ENCODE measurements at regions not wholly inside any gene's neighbourhood (a gene's known extent, or its start where the extent isn't known, plus 50 kb on each side); places are given as distances from the start of the nearest gene placed in this dataset.

- Histone ChIP-seq H3K4me3 (ENCODE audit: low read depth in 1 of 2, low read length in 2 of 2) (no peak overlapping the region), H3K9ac (ENCODE audit: low read length) (no peak overlapping the region), H3K36me3 (ENCODE audit: insufficient read depth, low read length) (no peaks in the 10 kb centered on the region), H3K27me3 (ENCODE audit: control insufficient read depth in 1 of 2, insufficient read depth in 2 of 2, low read length in 2 of 2) (no peaks in the 10 kb centered on the region), H3K27ac (ENCODE audit: low read depth, low read length) (no peak overlapping the region), H3K4me1 (ENCODE audit: insufficient read depth, low read length) (no peaks in the 10 kb centered on the region), H3K9me3 (ENCODE audit: low read length) (no peaks in the 10 kb centered on the region)
Observed at GRCh38 chr3:168844472-168844871, 748.7 kb upstream of the GOLIM4 start.

- no peaks in the 10 kb centered on the region for H3K27me3 ChIP-seq (ENCODE audit: control insufficient read depth in 1 of 2, insufficient read depth in 2 of 2, low read length in 2 of 2)
- no peaks in the 10 kb centered on the region for H3K4me1 ChIP-seq (ENCODE audit: insufficient read depth, low read length)
- H3K36me3 ChIP-seq (ENCODE audit: insufficient read depth, low read length), result no peaks in the 10 kb centered on the region
- no peak overlapping the region for H3K9ac ChIP-seq (ENCODE audit: low read length)
- H3K9me3 ChIP-seq (ENCODE audit: low read length), result no peaks in the 10 kb centered on the region
- no peak overlapping the region for H3K27ac ChIP-seq (ENCODE audit: low read depth, low read length)
- no peak overlapping the region for H3K4me3 ChIP-seq (ENCODE audit: low read depth in 1 of 2, low read length in 2 of 2)
Observed at GRCh38 chr3:168843481-168843880, 747.8 kb upstream of the GOLIM4 start.

GRCh38 chr3:168839653-168840052 is 743.9 kb upstream of the GOLIM4 start:
- no peaks in the 10 kb centered on the region for H3K9me3 ChIP-seq (ENCODE audit: low read length)
- H3K4me1 ChIP-seq (ENCODE audit: insufficient read depth, low read length), result no peaks in the 10 kb centered on the region
- no peaks in the 10 kb centered on the region for H3K36me3 ChIP-seq (ENCODE audit: insufficient read depth, low read length)
- H3K9ac ChIP-seq (ENCODE audit: low read length), result no peak overlapping the region
- H3K4me3 ChIP-seq (ENCODE audit: low read depth in 1 of 2, low read length in 2 of 2), result no peak overlapping the region
- no peak overlapping the region for H3K27ac ChIP-seq (ENCODE audit: low read depth, low read length)
- no peaks in the 10 kb centered on the region for H3K27me3 ChIP-seq (ENCODE audit: control insufficient read depth in 1 of 2, insufficient read depth in 2 of 2, low read length in 2 of 2)

DNA sequence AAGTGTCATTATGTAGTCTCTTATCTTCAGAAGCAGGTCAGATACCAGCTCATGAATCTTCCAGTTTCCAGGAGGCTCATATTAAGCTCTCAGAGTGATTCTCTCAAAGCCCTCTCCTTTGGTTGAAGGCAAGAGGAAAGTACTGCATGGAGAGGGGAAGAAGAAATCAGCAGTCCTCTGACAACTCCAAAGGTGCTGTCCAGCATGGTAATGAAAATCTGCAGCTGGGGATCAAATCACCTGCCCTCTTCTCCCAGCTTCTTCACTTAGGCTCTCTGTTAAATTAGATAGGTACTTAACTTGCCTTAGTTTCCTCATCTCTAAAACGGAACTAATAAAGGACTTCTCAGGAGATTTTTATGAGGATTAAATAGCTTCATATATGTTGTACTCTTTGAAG is 738.8 kb upstream of the GOLIM4 start:
- Histone ChIP-seq H3K9me3 (ENCODE audit: low read length) (no peaks in the 10 kb centered on the region), H3K36me3 (ENCODE audit: insufficient read depth, low read length) (no peaks in the 10 kb centered on the region), H3K27ac (ENCODE audit: low read depth, low read length) (no peak overlapping the region), H3K27me3 (ENCODE audit: control insufficient read depth in 1 of 2, insufficient read depth in 2 of 2, low read length in 2 of 2) (no peaks in the 10 kb centered on the region), H3K4me1 (ENCODE audit: insufficient read depth, low read length) (no peaks in the 10 kb centered on the region), H3K4me3 (ENCODE audit: low read depth in 1 of 2, low read length in 2 of 2) (no peak overlapping the region), H3K9ac (ENCODE audit: low read length) (no peak overlapping the region)

GRCh38 chr3:168828943-168829342 is 733.2 kb upstream of the GOLIM4 start:
- Histone ChIP-seq H3K27me3 (ENCODE audit: control insufficient read depth in 1 of 2, insufficient read depth in 2 of 2, low read length in 2 of 2) (no peaks in the 10 kb centered on the region), H3K36me3 (ENCODE audit: insufficient read depth, low read length) (no peaks in the 10 kb centered on the region), H3K9me3 (ENCODE audit: low read length) (no peaks in the 10 kb centered on the region), H3K4me3 (ENCODE audit: low read depth in 1 of 2, low read length in 2 of 2) (no peak overlapping the region), H3K27ac (ENCODE audit: low read depth, low read length) (no peak overlapping the region), H3K9ac (ENCODE audit: low read length) (no peak overlapping the region), H3K4me1 (ENCODE audit: insufficient read depth, low read length) (no peaks in the 10 kb centered on the region)

- Histone ChIP-seq H3K36me3 (ENCODE audit: insufficient read depth, low read length) (no peaks in the 10 kb centered on the region), H3K9ac (ENCODE audit: low read length) (no peak overlapping the region), H3K9me3 (ENCODE audit: low read length) (no peaks in the 10 kb centered on the region), H3K27ac (ENCODE audit: low read depth, low read length) (no peak overlapping the region), H3K27me3 (ENCODE audit: control insufficient read depth in 1 of 2, insufficient read depth in 2 of 2, low read length in 2 of 2) (no peaks in the 10 kb centered on the region), H3K4me3 (ENCODE audit: low read depth in 1 of 2, low read length in 2 of 2) (no peak overlapping the region), H3K4me1 (ENCODE audit: insufficient read depth, low read length) (no peaks in the 10 kb centered on the region)
Observed at GRCh38 chr3:168828536-168828935, 732.8 kb upstream of the GOLIM4 start.

DNA sequence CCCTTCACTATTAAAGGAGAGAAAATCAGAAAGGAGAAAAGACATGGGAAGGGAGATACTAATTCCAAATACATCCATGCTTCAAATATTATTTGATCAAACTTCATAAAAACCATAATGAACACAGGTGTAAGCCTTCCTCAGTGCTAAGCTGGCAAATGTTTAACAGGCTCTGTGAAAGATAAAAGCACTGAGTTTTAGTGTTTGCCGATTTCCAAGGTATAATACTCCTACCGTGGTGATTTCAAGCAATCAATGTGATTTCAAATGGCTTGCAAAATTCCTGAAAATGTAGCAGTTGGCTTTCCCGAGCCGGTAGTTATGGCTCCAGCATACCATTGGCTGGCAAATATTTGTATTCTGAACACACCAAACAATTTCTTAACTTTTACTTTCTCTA is 732.3 kb upstream of the GOLIM4 start:
- H3K4me1 ChIP-seq (ENCODE audit: insufficient read depth, low read length), result no peaks in the 10 kb centered on the region
- no peak overlapping the region for H3K9ac ChIP-seq (ENCODE audit: low read length)
- H3K27me3 ChIP-seq (ENCODE audit: control insufficient read depth in 1 of 2, insufficient read depth in 2 of 2, low read length in 2 of 2), result no peaks in the 10 kb centered on the region
- no peak overlapping the region for H3K4me3 ChIP-seq (ENCODE audit: low read depth in 1 of 2, low read length in 2 of 2)
- H3K27ac ChIP-seq (ENCODE audit: low read depth, low read length), result no peak overlapping the region
- no peaks in the 10 kb centered on the region for H3K36me3 ChIP-seq (ENCODE audit: insufficient read depth, low read length)
- H3K9me3 ChIP-seq (ENCODE audit: low read length), result no peaks in the 10 kb centered on the region

DNA sequence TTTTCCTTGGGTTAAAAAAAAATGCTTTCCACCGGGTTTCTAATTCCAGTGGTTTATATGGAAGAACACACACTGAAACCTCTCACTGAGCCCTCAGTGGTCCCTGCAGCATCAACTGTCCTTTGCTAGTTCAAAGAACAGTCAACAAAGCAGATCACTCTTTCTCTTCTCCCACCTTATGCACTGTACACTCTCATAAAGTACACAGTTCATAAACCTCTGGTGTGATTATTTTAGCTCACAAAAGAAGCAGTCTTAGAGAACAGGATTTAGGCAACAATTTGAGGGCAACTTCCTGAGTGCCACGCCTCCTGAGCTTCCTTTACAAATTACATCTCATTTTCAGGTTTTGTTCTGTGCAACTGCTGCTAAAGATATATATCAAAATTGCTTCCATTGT is 728.4 kb upstream of the GOLIM4 start:
- Histone ChIP-seq H3K27ac (ENCODE audit: low read depth, low read length) (no peak overlapping the region), H3K9ac (ENCODE audit: low read length) (no peak overlapping the region), H3K27me3 (ENCODE audit: control insufficient read depth in 1 of 2, insufficient read depth in 2 of 2, low read length in 2 of 2) (no peaks in the 10 kb centered on the region), H3K4me3 (ENCODE audit: low read depth in 1 of 2, low read length in 2 of 2) (no peak overlapping the region), H3K4me1 (ENCODE audit: insufficient read depth, low read length) (no peaks in the 10 kb centered on the region), H3K9me3 (ENCODE audit: low read length) (no peaks in the 10 kb centered on the region), H3K36me3 (ENCODE audit: insufficient read depth, low read length) (no peaks in the 10 kb centered on the region)

DNA sequence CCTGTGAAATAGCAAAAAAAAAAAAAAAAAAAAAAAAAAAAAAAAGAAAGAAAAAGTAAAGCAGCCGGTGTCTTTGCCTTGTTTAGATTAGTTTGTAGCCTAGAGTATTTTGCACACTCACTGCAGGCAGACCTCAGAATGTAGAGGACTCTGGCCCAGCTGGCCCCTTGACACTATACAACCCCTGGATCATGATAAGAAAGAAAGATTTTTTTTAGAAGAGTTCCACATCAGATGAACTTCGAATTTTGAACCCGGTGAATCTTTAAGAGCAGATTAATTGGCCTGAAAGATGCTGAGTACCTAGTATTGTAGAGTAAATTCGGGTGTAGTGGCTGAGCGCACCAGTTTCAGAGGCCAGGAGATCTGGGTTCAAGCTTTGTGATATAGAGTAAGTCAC is 727.7 kb upstream of the GOLIM4 start:
- H3K4me1 ChIP-seq (ENCODE audit: insufficient read depth, low read length), result no peaks in the 10 kb centered on the region
- no peak overlapping the region for H3K4me3 ChIP-seq (ENCODE audit: low read depth in 1 of 2, low read length in 2 of 2)
- no peaks in the 10 kb centered on the region for H3K27me3 ChIP-seq (ENCODE audit: control insufficient read depth in 1 of 2, insufficient read depth in 2 of 2, low read length in 2 of 2)
- no peaks in the 10 kb centered on the region for H3K9me3 ChIP-seq (ENCODE audit: low read length)
- no peaks in the 10 kb centered on the region for H3K36me3 ChIP-seq (ENCODE audit: insufficient read depth, low read length)
- no peak overlapping the region for H3K27ac ChIP-seq (ENCODE audit: low read depth, low read length)
- H3K9ac ChIP-seq (ENCODE audit: low read length), result no peak overlapping the region

DNA sequence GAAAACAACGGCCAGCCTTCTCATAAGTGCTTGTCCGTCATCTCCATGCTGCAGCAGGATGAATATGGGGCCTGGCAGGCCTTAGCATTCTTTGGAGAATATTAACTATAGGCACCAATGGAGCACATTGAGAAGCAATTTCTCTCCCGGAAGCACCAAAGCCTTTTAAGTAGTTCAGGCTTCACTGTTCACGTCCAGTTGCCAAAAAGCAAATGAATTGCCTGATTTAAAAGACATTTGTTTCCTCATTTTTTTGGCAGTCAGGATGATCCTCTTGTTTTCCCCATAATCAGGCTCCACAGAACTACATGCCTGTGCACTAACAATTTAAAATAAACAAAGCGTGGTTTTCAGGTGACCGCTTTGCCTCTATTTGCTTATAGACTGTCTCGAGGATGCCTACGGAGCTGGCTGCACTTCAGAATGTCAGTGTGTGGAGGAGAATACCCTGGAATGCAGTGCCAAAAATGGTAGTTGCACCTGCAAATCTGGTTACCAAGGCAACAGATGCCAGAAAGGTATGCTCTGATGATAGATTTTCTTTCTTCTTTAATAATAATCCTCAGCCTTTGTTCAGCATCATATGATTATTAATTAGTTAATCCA is 725.2 kb upstream of the GOLIM4 start:
- no peaks in the 10 kb centered on the region for H3K9me3 ChIP-seq (ENCODE audit: low read length)
- H3K9ac ChIP-seq (ENCODE audit: low read length), result no peak overlapping the region
- H3K36me3 ChIP-seq (ENCODE audit: insufficient read depth, low read length), result no peaks in the 10 kb centered on the region
- no peak overlapping the region for H3K27ac ChIP-seq (ENCODE audit: low read depth, low read length)
- no peaks in the 10 kb centered on the region for H3K4me1 ChIP-seq (ENCODE audit: insufficient read depth, low read length)
- H3K27me3 ChIP-seq (ENCODE audit: control insufficient read depth in 1 of 2, insufficient read depth in 2 of 2, low read length in 2 of 2), result no peaks in the 10 kb centered on the region
- no peak overlapping the region for H3K4me3 ChIP-seq (ENCODE audit: low read depth in 1 of 2, low read length in 2 of 2)

- Histone ChIP-seq H3K9ac (ENCODE audit: low read length) (no peak overlapping the region), H3K9me3 (ENCODE audit: low read length) (no peaks in the 10 kb centered on the region), H3K36me3 (ENCODE audit: insufficient read depth, low read length) (no peaks in the 10 kb centered on the region), H3K4me3 (ENCODE audit: low read depth in 1 of 2, low read length in 2 of 2) (no peak overlapping the region), H3K27me3 (ENCODE audit: control insufficient read depth in 1 of 2, insufficient read depth in 2 of 2, low read length in 2 of 2) (no peaks in the 10 kb centered on the region), H3K27ac (ENCODE audit: low read depth, low read length) (no peak overlapping the region), H3K4me1 (ENCODE audit: insufficient read depth, low read length) (no peaks in the 10 kb centered on the region)
Observed at GRCh38 chr3:168817177-168817576, 721.5 kb upstream of the GOLIM4 start.

DNA sequence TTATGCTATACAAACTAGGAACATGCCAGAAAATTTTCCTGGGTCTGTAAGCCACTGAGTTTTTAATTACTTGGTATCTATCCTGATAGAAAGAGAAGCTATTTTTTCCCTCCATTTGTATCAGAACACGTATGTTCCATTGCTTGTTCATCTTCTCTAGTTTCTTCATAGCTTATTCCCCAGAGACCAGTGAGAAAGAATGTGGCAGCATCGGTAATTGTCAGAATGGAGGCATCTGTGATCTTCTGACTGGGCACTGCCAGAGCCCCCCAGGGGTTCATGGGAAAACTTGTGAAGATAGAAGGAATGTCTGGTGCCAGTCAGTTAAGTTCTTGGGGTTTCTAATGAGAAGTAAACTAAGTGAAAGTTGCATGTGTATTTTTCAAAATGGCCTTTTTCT is 720.2 kb upstream of the GOLIM4 start:
- Histone ChIP-seq H3K9me3 (ENCODE audit: low read length) (no peaks in the 10 kb centered on the region), H3K27me3 (ENCODE audit: control insufficient read depth in 1 of 2, insufficient read depth in 2 of 2, low read length in 2 of 2) (no peaks in the 10 kb centered on the region), H3K36me3 (ENCODE audit: insufficient read depth, low read length) (no peaks in the 10 kb centered on the region), H3K9ac (ENCODE audit: low read length) (no peak overlapping the region), H3K27ac (ENCODE audit: low read depth, low read length) (no peak overlapping the region), H3K4me1 (ENCODE audit: insufficient read depth, low read length) (no peaks in the 10 kb centered on the region), H3K4me3 (ENCODE audit: low read depth in 1 of 2, low read length in 2 of 2) (no peak overlapping the region)
